CD4-positive, CD25-positive, alpha-beta regulatory T cell (primary cell): ENCODE measurements at regions not wholly inside any gene's neighbourhood (a gene's known extent, or its start where the extent isn't known, plus 50 kb on each side); places are given as distances from the start of the nearest gene placed in this dataset.

Experiments
- ATAC-seq, 2 donors: fragments of 150-1000 bp; cut with Tn5 transposase; one replicate each; pipeline ENCODE4 v1.10.0; 2021; ENCODE audit warnings: low read depth in 2 of 2, moderate number of reproducible peaks in 2 of 2, moderate library complexity in 1 of 2
- DNase-seq, 3 donors: peaks; one replicate each; pipeline versions ENCODE4 v3.0.0 to v3.0.0-alpha.2; 2012 to 2022; ENCODE audit warnings: mixed read lengths in 1 of 3
- H3K27ac ChIP-seq: one replicate; pipeline ENCODE4 v1.7.0; 2013; ENCODE audit warnings: mild to moderate bottlenecking, low read length; ENCODE audit not compliant: insufficient read depth, poor library complexity, severe bottlenecking
- H3K27me3 ChIP-seq: one replicate; pipeline ENCODE4 v1.7.0; 2013; ENCODE audit warnings: low read length; ENCODE audit not compliant: control insufficient read depth, insufficient read depth
- H3K36me3 ChIP-seq: one replicate; pipeline ENCODE4 v1.7.0; 2013; ENCODE audit warnings: mild to moderate bottlenecking, low read length, moderate library complexity; ENCODE audit not compliant: control insufficient read depth, insufficient read depth
- H3K4me1 ChIP-seq: 2 replicates; pipeline ENCODE4 v1.7.0; 2013; ENCODE audit warnings: mild to moderate bottlenecking, low read length; ENCODE audit not compliant: insufficient read depth, control insufficient read depth, poor library complexity, severe bottlenecking
- H3K4me3 ChIP-seq: one replicate; pipeline ENCODE4 v1.7.0; 2013; ENCODE audit warnings: low read depth, mild to moderate bottlenecking, low read length, moderate library complexity
- H3K9me3 ChIP-seq, 2 experiments: 1 replicate in 1 of 2; 2 replicates in 1 of 2; pipeline ENCODE4 v1.7.0; 2013; ENCODE audit warnings: low read length in 2 of 2, mild to moderate bottlenecking in 1 of 2, moderate library complexity in 1 of 2; ENCODE audit not compliant: control insufficient read depth in 2 of 2
- H3K27ac Mint-ChIP-seq, 3 donors: one replicate each; pipeline ENCODE4 v1.8.0; 2020 to 2022; ENCODE audit warnings: mild to moderate bottlenecking in 3 of 3, mixed read lengths in 3 of 3, moderate library complexity in 2 of 3
- H3K27me3 Mint-ChIP-seq: one replicate; pipeline ENCODE4 v1.8.0; 2022; ENCODE audit warnings: mild to moderate bottlenecking, mixed read lengths
- H3K36me3 Mint-ChIP-seq: one replicate; pipeline ENCODE4 v1.8.0; 2020; ENCODE audit warnings: mixed read lengths
- H3K4me1 Mint-ChIP-seq, 4 donors: one replicate each; pipeline ENCODE4 v1.8.0; 2020 to 2022; ENCODE audit warnings: mixed read lengths in 4 of 4, mild to moderate bottlenecking in 1 of 4
- H3K4me3 Mint-ChIP-seq, 4 donors: one replicate each; pipeline ENCODE4 v1.8.0; 2020 to 2022; ENCODE audit warnings: mild to moderate bottlenecking in 4 of 4, mixed read lengths in 4 of 4, moderate library complexity in 3 of 4
- H3K9me3 Mint-ChIP-seq, 7 donors: one replicate each; pipeline ENCODE4 v1.8.0; 2020 to 2022; ENCODE audit warnings: mixed read lengths in 7 of 7, mild to moderate bottlenecking in 3 of 7, moderate library complexity in 2 of 7

DNA sequence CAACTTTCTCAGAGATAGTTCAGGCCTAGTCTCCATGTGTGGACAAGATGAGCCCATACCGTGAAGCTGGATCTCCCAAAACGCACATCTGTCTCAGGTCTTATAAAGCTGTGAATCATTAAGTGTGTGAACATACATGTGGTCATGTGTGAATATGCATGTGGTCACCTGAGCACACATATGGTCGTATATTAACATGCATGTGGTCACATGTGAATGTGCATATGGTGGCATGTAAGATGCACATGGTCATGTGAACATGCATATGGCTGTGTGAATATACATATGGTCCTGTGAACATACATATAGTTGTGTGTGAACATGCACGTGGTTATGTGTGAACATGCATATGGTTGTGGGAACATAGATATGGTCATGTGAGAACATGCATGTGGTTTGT lies 172.5 kb upstream of the PZP start:
- Mint-ChIP-seq H3K27me3 (peaks cover 4% of the 10 kb centered on the region), H3K9me3 (no peaks in the 10 kb centered on the region), H3K27ac (no peak overlapping the region), H3K36me3 (no peaks in the 10 kb centered on the region), H3K4me3 (no peak overlapping the region), H3K4me1 (peaks cover 0 to 8% (median 5%) of the 10 kb centered on the region in 4 donors)
- Histone ChIP-seq H3K27me3 (no peaks in the 10 kb centered on the region), H3K36me3 (no peaks in the 10 kb centered on the region), H3K9me3 (no peaks in the 10 kb centered on the region), H3K4me1 (no peaks in the 10 kb centered on the region), H3K4me3 (no peak overlapping the region), H3K27ac (no peak overlapping the region)
- DNase-seq (no peak), ATAC-seq (no peak)

DNA sequence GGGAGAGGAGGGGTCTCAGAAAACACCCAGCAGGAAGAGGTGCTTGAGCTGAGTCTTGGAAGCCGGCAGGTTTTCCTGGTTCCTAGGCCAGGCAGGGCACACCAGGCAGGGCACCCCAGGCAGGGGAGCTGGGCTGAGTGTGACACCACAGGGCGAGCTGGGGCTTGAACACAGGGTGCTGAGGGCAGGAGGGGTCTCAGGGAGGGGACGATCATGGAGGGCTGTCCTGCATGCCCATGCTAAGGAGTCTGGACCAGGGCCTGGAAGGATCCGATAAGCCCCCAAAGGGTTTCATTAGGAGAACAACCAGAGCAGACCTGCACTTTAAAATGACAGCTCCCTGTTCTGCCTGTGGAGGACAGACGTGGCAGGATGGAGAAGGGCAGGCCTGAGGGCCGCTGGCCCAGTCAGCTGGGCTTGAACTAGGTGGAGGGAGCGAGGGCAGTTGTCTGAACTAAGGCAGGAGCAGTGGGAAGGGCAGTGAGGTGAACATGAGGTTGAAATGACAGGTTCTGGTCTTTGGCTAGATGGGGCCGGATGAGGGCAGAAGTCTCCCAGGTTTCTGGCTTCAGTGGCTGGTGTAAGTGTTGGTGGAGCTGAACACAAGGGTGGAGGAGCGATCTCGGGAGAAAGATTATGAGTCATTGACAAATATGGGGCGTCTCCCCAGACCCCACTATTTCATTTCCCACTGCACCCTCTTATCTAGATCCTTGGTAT lies 171.0 kb upstream of the PZP start:
- Mint-ChIP-seq H3K27me3 (peaks cover 4% of the 10 kb centered on the region), H3K27ac (no peak overlapping the region), H3K4me1 (peaks cover 0 to 7% (median 4%) of the 10 kb centered on the region in 4 donors)

GRCh38 chr12:9378430-9378835 lies 170.2 kb upstream of the PZP start:
- Histone ChIP-seq H3K27me3 (no peaks in the 10 kb centered on the region), H3K9me3 (no peaks in the 10 kb centered on the region), H3K4me3 (no peak overlapping the region), H3K4me1 (no peaks in the 10 kb centered on the region), H3K27ac (no peak overlapping the region), H3K36me3 (no peaks in the 10 kb centered on the region)
- Mint-ChIP-seq H3K36me3 (peaks cover 4% of the 10 kb centered on the region), H3K27me3 (peaks cover 9% of the 10 kb centered on the region), H3K4me3 (no peak overlapping the region), H3K4me1 (peaks cover 0 to 7% (median 4%) of the 10 kb centered on the region in 4 donors), H3K9me3 (no peaks in the 10 kb centered on the region), H3K27ac (no peak overlapping the region)
- ATAC-seq (no peak), DNase-seq (no peak)

More for the DNA sequence above, 171.0 kb upstream of the PZP start:
- Histone ChIP-seq H3K36me3 (no peaks in the 10 kb centered on the region), H3K9me3 (no peaks in the 10 kb centered on the region), H3K27ac (no peak overlapping the region), H3K27me3 (no peaks in the 10 kb centered on the region), H3K4me1 (no peaks in the 10 kb centered on the region), H3K4me3 (no peak overlapping the region)
- ATAC-seq (no peak), DNase-seq (no peak)
- Mint-ChIP-seq H3K4me3 (no peak overlapping the region), H3K36me3 (peaks cover 4% of the 10 kb centered on the region), H3K9me3 (no peaks in the 10 kb centered on the region)

GRCh38 chr12:9372202-9372601 lies 164.0 kb upstream of the PZP start:
- Histone ChIP-seq H3K27me3 (no peaks in the 10 kb centered on the region), H3K9me3 (no peaks in the 10 kb centered on the region), H3K36me3 (no peaks in the 10 kb centered on the region), H3K27ac (no peak overlapping the region), H3K4me3 (no peak overlapping the region), H3K4me1 (no peaks in the 10 kb centered on the region)
- H3K4me1 Mint-ChIP-seq: no peaks in the 10 kb centered on the region
- no peak overlapping the region for H3K4me3 Mint-ChIP-seq
- H3K27me3 Mint-ChIP-seq: peaks cover 10% of the 10 kb centered on the region
- no peak for DNase-seq
- peaks cover 4% of the 10 kb centered on the region for H3K36me3 Mint-ChIP-seq
- H3K27ac Mint-ChIP-seq: no peak overlapping the region
- no peaks in the 10 kb centered on the region for H3K9me3 Mint-ChIP-seq
- ATAC-seq: no peak

GRCh38 chr12:9367828-9368227 lies 159.6 kb upstream of the PZP start:
- H3K36me3 ChIP-seq: no peaks in the 10 kb centered on the region
- Mint-ChIP-seq H3K36me3 (no peaks in the 10 kb centered on the region), H3K9me3 (no peaks in the 10 kb centered on the region), H3K4me3 (no peak overlapping the region), H3K27me3 (peaks cover 5% of the 10 kb centered on the region), H3K4me1 (peaks cover 17 to 29% (median 23%) of the 10 kb centered on the region in 4 donors), H3K27ac (no peak overlapping the region)
- H3K4me1 ChIP-seq: peaks cover 22% of the 10 kb centered on the region
- no peak for DNase-seq
- no peaks in the 10 kb centered on the region for H3K9me3 ChIP-seq
- H3K4me3 ChIP-seq: no peak overlapping the region
- no peak for ATAC-seq
- H3K27me3 ChIP-seq: no peaks in the 10 kb centered on the region
- no peak overlapping the region for H3K27ac ChIP-seq

GRCh38 chr12:9367201-9367600 lies 159.0 kb upstream of the PZP start:
- no peak for ATAC-seq
- no peak for DNase-seq
- Histone ChIP-seq H3K4me1 (peaks cover 22% of the 10 kb centered on the region), H3K9me3 (no peaks in the 10 kb centered on the region), H3K27me3 (no peaks in the 10 kb centered on the region), H3K27ac (no peak overlapping the region), H3K4me3 (no peak overlapping the region), H3K36me3 (no peaks in the 10 kb centered on the region)
- peaks cover 5% of the 10 kb centered on the region for H3K27me3 Mint-ChIP-seq
- H3K4me3 Mint-ChIP-seq: no peak overlapping the region
- H3K4me1 Mint-ChIP-seq: peaks cover 17 to 30% (median 23%) of the 10 kb centered on the region in 4 donors
- no peaks in the 10 kb centered on the region for H3K9me3 Mint-ChIP-seq
- H3K27ac Mint-ChIP-seq: no peak overlapping the region
- H3K36me3 Mint-ChIP-seq: no peaks in the 10 kb centered on the region

DNA sequence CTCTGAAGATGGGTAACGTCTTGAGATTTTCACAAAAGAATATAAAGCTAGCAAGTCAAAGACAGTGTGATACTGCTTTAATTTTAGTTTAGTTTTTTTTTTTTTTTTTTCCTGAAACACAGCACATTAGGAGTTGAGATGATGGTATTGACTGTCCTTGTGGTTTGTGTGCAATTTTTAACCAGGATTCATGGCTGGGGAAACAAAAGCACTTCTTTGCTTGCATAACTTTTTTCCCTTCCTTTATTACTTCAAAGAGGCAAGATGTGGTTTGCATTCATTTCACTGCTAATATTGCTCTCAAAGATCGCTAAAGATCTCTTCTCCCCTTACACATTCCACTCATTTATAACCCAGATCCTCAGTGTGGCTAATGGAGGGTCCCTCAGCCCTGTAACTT lies 157.1 kb upstream of the PZP start:
- Mint-ChIP-seq H3K36me3 (peaks cover 10% of the 10 kb centered on the region), H3K27ac (peak overlapping the region in 2 of 3 donors; percentile 23 to 82), H3K9me3 (no peaks in the 10 kb centered on the region), H3K4me3 (peak overlapping the region in 3 of 4 donors; percentile 57 to 67 (median 64)), H3K27me3 (no peaks in the 10 kb centered on the region), H3K4me1 (peaks cover 17 to 30% (median 23%) of the 10 kb centered on the region in 4 donors)
- no peak for DNase-seq
- Histone ChIP-seq H3K36me3 (no peaks in the 10 kb centered on the region), H3K27ac (no peak overlapping the region), H3K4me3 (peak overlapping the region; percentile 73), H3K9me3 (no peaks in the 10 kb centered on the region), H3K4me1 (peaks cover 22% of the 10 kb centered on the region), H3K27me3 (no peaks in the 10 kb centered on the region)
- ATAC-seq: no peak
